Middle frontal gyrus (tissue), 1 donor: ENCODE measurements at regions not wholly inside any gene's neighbourhood (a gene's known extent, or its start where the extent isn't known, plus 50 kb on each side); places are given as distances from the start of the nearest gene placed in this dataset.
"Not testable (repeated sequence)": the region's sequence is repeated elsewhere in the genome, so short reads cannot be mapped to it uniquely, and the experiment has no call there.

Experiments
- DNase-seq: peaks from one replicate; pipeline ENCODE4 v3.0.0-alpha.2; 2015; ENCODE audit warnings: low spot score; ENCODE audit errors: extremely low spot score

DNA sequence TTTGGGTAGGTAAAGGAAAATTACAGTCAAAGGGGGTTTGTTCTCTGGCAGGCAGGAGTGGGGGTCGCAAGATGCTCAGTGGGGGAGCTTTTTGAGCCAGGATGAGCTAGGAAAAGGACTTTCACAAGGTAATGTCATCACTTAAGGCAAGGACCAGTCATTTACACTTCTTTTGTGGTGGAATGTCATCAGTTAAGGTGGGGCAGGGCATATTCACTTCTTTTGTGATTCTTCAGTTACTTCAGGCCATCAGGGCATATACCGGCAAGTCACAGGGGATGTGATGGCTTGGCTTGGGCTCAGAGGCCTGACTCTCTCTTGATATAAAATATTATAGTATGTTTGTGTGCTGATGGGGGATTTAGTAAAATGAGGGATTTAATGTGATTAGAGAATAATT, 151.4 kb upstream of the GK2 start:
- not testable (repeated sequence) for DNase-seq

DNA sequence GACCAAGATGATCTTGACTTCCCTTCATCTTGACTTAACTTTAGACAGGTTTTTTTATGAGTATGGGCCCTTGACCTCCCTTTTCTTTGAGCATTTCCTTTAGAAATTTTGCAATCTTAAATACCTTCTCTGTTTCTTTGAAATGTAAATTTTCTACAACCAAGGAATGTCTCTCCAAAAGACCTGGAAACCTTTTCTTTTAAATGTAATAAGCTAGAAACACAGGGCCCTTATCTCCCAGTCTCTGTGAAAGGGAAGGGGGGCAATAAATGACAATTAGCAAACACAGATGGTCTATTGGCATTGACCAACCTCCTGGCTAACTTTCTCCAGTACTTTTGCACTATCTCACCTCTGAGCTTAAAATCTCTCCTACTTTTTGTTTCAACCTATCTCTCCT, 144.3 kb upstream of the GK2 start:
- DNase-seq, result no peak

DNA sequence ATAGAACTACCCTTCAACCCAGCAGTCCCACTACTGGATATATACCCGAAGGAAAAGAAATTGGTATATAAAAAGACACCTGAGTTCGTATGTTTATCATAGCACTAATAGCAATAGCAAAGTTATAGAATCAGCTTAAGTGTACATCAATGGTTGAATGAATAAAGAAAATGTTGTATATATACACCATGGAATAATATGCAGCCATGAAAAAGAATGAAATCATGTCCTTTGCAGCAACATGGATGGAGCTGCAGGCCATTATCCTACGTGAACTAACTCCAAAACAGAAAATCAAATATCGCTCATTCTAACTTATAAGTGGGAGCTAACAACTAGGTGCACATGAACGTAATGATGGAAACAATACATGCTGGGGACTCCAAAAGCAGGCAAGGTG, 143.5 kb upstream of the GK2 start:
- no peak for DNase-seq

DNA sequence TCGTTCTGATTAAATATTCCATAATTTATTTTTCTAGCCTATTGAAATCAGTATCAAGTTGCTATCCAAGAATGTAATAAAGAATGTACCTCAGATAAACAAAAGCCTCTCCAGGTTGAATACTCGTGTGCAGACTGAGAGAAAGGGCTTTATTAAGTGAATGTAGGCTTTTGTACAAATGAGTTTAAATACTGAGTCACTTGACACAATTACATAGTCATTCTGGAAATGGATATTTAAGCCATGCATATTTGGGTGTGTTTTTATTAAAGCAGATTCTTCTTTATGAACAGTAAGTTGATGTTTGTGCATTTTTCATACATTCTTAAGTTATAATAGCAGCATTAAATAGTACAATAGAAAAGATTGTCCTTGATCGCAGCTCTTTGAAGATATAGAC, 139.8 kb upstream of the GK2 start:
- DNase-seq, result no peak

DNA sequence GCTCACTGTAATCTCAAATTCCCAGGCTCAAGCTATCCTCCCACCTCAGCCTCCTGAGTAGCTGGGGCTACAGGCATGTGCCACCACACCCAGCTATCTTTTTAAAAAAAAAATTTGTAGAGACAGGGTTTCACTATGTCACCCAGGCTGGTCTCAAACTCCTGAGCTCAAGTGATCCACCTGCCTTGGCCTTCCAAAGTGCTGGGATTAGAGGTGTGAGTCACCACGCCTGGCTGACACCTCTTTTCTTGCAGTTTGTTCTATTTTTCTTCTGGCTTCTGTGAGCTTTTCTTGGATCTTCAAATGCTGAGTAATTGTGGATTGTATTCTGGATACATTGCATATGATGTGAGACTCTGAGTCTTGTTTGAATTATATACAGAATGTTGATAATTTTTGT, 137.3 kb upstream of the GK2 start:
- DNase-seq, result peak; percentile 22

DNA sequence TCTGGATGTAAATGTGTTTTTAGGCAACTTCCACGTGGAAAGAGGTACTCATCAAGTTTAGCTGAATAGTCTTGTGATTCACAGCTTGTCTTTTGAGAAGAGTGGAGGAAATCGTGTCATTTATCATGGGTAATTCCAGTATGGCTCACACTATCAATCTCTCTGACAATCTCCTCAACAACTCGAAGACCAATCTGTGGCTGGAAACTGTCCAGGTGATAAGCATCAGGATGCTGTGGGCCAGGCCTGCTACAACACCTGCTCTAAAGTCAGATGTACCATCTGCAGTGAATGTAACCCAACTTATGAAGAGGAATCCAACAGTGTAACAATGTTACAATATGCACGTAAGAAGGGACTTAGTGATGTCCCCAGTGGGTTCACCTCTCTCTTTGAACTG, 132.1 kb upstream of the GK2 start:
- DNase-seq, result no peak

DNA sequence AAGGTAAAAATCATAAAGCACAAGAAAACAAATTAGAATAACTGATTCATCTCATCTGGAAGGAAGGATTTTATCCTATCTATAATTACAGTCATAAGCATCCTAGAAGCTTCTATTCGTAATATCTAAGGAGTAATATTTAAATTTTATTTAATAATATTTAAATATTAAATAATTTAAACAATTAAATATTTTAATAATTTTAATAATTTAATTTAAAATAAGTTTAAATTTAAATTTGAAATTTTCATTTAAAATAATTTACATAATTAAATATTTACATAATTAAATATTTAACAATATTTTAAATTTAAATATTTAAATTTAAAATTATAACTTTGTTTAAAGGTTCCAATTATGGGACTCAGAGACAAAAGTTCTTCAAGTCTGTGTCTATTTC, 127.5 kb upstream of the GK2 start:
- no peak for DNase-seq

DNA sequence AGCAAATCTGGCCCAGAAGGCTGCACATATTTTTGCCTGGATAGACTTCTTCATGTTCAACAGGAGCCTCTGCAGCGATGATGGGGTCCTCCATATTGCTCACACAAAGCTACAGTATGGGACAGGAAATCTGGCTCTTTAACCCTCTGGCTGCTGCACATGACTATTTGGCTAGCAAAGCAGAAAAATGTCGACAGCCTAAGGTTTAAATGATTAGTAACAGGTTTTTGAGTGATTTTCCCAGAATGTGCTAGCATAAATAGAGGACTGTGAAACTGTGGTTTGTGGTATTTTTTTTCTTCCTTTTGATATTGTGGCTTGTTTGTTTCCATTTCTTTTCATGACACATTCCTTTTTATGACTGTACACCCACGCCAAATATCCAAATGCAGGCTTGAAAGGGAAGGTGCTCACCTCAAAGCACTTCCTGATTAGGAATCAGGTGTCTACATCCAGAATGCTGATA, 120.2 kb upstream of the GK2 start:
- DNase-seq, result no peak

DNA sequence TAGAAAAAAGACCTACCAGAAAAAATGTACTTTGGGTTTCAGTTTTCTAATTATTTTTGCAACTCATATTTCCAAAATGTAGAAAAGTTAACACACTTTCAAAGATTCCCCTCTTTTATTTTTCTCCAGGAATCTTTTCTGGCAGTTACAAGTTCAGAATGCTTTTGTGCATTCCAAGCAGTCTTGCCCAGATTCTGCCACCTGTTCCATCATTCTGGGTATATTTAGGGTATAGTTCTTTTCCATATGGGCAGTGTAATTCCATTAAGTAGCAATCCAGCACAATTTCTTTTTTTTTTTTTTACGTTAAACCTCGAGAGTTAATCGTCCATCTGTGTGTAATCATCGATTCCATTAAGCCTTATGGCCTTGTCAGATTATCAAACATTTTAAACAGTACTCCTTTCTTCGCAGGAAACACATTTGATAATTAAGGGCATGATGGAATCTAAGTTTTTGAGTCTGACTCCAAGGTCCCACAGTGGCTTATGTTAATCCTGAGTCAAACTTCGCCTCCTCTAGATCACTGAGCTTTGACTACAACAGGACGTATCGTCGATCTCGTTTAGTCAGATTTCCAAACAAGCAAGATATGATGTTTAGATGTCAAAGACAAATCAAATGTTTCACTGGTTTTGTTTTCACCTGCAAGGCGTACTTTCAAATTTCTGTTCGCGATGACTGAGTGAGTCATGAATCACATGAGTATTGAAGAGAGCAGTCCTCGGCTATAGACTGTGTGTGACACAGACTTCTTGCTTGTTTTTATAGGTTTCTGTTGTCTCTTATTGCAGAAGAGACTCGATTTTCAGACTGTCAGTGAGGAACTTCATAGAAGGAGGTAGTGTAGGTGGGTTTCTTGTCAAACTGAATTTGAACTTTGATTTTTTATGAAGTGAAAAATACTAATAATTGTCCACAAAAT, 118.9 kb upstream of the GK2 start:
- no peak for DNase-seq

DNA sequence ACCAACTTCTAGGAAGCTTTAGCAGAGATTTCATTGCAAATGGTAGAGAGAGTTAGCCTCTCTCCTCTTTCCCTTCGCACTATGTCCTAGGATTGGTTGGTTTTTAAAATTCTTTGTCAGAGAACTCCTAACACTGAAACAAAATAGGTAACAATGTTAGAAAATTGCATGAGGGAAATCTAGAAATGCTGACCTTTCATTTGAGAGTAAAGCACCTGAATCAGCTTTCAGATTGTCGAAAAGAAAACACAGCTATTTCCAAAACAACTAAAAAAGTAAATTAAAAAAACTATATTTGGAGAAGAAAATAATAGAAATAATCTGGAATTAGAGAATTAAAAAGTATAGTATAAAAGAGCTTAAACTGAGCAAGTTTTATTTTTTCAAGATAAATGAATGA, 108.1 kb upstream of the GK2 start:
- DNase-seq, result no peak

DNA sequence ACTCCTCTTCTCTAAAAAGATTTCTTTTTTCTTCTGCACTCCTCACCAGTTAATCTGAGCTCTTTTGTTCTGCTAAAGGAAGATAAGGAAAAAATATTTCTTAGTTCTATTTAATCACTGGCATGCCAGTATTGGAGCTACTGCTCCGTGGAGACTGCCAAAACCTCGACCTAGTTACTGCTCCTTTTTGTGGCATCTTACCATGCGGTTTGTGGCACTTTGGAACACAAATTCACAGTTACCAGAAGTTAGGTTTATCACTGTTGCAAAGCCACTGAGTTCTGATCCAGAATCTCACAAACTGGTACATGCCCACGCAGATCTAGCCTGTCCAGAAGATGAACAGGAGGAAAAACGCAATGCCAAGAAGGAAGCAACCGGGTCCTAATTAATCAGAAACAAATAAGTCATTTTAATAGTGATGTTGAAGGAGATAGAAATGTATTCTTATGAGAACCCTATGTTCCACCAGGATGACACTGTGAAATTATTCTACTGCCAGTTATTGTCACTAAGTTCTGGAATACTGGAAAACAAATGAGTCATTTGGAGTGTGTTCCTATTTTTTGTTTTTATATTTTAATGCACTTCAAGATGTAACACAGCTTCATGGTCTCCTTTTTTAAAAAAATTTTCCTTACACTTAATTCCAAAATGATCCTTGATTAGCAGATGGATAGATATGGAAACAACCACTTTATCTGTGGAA, 106.7 kb upstream of the GK2 start:
- DNase-seq, result peak; percentile 45

DNA sequence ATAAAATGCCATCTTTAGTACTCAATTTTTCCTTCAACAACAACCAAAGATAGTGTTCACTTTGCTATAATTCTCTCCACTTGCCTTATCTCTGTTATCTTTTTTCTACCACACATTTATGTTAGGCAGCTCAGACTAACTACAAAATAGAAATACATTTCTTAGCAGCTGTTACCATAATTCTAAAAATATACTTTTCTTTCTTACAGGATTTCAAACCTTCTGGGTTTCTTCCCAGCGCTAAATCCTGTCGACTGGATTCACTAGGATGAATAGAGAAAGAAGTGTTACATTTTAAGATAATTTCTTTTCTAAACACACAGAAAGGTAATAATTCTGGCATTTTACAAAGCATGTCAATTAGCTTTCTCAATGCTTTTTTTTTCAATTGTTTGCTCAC, 105.5 kb upstream of the GK2 start:
- DNase-seq, result peak; percentile 31

DNA sequence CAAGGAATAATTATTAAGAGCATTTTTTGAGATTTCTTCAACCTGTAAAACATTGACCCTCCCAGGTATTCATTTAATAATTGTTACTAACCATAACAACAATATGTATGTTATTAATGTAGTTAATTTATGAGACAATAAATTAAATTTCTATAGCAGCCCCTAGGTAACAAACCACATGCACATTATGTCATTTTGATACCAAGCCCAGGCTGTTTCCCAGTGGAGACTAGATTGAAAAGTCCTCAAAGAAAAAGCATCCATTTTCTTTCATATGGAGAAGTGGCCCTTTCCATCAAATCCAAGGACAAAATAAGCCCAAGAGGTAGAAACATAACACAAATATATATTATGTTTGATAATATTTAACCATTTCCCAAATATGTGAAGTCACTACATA, 104.3 kb upstream of the GK2 start:
- no peak for DNase-seq

DNA sequence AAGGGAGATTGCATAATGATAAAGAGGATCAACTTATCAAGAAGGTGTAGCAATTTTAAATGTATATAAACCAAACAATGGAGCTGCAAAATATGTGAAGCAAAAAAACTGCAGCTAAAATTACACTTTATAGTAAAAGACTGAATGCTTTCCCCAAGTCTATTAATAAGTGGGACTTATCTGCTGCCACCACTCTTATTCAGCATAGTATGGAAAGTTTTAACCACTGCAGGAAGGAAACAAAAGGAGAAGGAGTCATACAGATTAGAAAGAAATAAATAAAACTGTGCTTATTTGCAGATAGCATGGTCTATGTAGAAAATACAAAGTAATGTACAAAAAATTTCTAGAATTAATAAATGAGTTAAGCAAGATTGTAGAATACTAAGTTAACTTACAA, 94.1 kb upstream of the GK2 start:
- DNase-seq, result no peak

DNA sequence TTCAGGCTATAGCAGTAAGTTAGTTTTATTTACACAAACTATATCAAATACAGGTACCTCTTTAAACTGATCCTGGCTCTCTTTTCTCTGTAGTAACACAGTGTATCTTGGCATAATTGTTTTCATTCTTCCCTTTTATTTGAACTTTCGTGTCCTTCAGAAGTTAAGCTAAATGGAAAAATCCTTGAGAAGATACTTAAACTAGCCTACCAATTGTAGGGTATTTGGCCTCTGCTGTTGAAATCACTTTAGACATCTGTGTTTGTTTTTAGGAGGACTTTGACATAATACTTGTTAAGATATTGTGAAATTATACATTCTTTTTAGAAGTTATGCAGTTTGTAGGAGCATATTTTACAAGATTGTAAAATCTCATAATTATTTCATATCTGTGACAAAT, 90.3 kb upstream of the GK2 start:
- no peak for DNase-seq

DNA sequence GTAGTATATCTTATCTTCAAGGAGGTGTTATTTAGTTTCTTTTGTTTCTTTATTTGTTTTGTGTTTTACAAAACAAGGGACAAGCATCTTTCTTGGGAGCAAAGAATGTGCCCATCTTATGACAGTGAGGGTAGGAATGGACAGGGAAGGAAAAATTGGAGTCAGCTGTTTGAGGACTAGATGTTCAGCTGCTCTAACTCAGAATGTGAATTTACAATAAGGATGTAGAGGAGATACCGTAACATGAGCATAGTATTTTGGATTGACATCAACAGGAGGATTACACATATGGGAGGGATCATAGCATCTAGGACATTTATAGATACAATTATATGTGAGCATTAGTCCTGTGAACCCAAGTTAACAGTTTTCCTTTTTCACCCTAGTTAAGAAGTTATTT, 89.0 kb upstream of the GK2 start:
- DNase-seq, result no peak

DNA sequence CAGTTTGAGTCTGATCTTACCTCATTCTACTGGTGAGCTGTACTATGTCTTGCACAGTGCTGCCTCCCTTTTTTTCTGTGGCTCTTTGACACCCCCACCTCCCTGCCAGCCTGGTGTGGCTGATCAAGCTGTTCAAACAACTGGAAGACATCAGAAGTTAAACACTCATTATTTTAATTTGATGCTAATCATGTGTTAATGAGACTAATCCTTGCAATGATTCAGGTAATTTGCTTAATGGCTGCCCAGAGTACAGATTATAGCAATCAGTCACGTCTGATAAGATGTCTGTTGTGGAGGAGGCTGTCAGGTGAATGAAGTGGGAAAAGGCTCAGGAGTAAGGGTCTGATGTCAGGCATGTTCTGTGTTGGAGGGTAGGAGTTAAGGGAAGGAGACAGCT, 87.4 kb upstream of the GK2 start:
- no peak for DNase-seq

DNA sequence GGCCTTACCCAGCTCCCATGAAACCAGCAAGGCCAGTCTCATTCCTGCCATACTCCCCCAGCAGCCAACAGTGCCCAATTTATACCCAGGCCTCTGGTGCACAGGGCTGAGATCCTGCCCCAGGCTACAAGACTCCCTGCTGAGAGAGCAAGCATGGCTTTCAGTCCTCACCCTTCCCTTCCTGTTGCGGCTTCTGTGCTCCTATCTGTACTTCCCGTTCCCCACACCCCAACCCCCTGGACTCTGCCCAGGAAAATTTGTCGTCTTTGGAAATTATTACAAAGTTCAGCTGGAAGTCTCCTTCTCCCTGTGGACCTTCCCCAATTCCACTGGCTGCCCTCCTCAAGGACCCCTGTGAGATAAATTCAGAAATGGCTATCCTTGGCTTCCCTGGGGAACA, 84.1 kb upstream of the GK2 start:
- no peak for DNase-seq

DNA sequence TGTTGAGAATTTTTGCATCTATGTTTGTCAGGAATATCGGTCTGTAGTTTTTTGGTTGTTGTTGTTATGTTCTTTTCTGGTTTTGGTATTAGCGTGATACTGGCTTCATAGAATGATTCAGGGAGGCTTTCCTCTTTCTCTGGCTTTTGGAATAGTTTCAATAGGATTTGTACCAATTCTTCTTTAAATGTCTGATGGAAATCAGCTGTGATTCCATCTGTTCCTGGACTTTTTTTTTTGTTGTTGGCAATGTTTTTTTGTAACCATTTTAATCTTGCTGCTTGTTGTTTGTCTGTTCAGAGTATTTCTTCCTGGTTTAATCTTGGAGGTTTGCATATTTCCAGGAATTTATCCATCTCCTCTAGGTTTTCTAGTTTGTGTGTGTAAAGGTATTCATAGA, 81.5 kb upstream of the GK2 start:
- DNase-seq, result no peak

DNA sequence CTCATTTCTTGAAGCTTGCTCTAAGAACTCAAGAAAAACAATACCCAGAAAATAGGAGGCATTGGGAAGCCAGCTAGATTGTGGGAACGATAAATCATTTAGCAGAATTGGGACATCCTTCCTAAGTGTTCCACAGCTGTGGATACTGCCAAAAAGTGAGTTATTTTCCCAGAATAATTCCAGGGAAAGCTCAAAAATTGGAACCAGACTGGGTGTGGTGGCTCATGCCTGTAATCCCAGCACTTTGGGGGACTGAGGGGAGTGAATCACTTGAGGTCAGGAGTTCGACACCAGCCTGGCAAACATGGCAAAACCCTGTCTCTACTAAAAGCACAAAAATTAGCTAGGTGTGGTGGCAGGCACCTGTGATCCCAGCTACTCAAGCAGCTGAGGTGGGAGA, 68.2 kb upstream of the GK2 start:
- DNase-seq, result no peak

DNA sequence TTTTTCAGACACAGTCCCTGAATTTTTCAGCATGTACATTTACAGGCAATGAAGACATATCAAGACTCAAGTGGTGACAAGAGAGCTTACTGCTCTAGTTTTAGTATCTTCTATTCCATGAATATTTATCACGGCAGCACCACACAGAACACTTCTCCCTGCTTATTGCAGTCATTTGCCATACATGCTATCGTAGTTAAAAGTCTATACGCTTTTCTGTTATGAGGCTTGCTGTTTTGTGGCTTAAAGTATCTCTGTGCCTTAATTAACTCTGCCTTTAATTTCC, 65.4 kb upstream of the GK2 start:
- DNase-seq, result no peak

DNA sequence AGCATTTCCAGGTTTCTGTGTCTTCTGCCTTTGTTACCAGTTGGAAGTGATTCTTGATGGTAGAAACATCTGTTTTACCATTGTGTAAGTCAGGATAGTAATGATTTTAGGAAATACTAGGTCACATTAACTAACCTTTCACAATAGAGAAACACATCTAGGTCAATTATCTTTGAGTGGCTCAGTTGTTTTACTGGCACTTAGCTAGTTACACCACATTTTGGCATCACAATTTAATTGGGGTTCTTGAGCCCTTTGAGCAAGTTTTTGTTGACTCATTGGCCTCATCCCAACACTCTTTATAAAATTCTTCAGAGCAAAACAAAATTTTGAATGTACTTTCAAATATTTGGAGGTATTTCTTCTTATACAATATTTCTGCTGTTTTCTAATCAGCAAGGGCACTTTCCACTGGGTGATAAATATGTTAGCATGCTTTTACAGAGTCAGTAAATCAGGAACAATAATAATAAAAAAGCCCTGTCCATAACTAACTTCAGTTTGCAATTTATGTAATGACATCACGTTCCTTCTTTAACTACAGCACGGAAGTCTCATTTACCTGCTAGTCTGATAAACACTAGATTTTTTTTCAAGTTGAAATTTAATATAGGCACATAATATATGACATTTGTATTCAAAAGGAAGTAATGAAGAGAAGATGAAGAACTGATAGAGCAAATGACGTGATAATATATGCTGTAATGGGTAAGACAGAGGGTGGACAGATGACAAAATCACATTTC, 64.8 kb upstream of the GK2 start:
- no peak for DNase-seq
